Mucosa of descending colon (tissue), 3 donors: ENCODE measurements at regions not wholly inside any gene's neighbourhood (a gene's known extent, or its start where the extent isn't known, plus 50 kb on each side); places are given as distances from the start of the nearest gene placed in this dataset.

ENCODE experiments used
- ATAC-seq: fragments of 200-7000 bp; cut with Tn5 transposase; one replicate; pipeline ENCODE4 v1.9.1; 2020; ENCODE audit warnings: mild to moderate bottlenecking, moderate library complexity
- DNase-seq, 3 donors: peaks; one replicate each; pipeline ENCODE4 v3.0.0-alpha.2; 2020
- H3K36me3 ChIP-seq: fragments of 200-600 bp; one replicate; pipeline ENCODE4 v1.8.0; 2021; ENCODE audit warnings: low read depth, mild to moderate bottlenecking
- H3K4me1 ChIP-seq: fragments of 200-600 bp; one replicate; pipeline ENCODE4 v1.8.0; 2021; ENCODE audit warnings: low read depth, mild to moderate bottlenecking
- H3K4me3 ChIP-seq: fragments of 200-600 bp; one replicate; pipeline ENCODE4 v1.8.0; 2021; ENCODE audit warnings: mild to moderate bottlenecking
- H3K9me3 ChIP-seq: fragments of 200-600 bp; one replicate; pipeline ENCODE4 v1.8.0; 2021; ENCODE audit warnings: mild to moderate bottlenecking
- intact Hi-C, 2 donors: fragments of 100-400 bp; cut with DNase I in 1 of 2; cut with micrococcal nuclease in 1 of 2; formaldehyde crosslinking; loops; one replicate each; pipeline versions ENCODE4 v1.11.0 to v1.11.1; 2022; cut with DNase I, micrococcal nuclease
- TF ChIP-seq, protein P1 (sequence below): fragments of 200-600 bp; IDR thresholded peaks from one replicate; pipeline ENCODE4 v1.8.0; 2022; ENCODE audit warnings: antibody characterized with exemption, mild to moderate bottlenecking
- donor health status: DM: no; HTN: no; CAD: no; lungs with moderate emphysema.
- donor health status: DM: no; HTN: no; CAD: no.
- donor health status: DM: no; HTN: yes; CAD: no.

DNA sequence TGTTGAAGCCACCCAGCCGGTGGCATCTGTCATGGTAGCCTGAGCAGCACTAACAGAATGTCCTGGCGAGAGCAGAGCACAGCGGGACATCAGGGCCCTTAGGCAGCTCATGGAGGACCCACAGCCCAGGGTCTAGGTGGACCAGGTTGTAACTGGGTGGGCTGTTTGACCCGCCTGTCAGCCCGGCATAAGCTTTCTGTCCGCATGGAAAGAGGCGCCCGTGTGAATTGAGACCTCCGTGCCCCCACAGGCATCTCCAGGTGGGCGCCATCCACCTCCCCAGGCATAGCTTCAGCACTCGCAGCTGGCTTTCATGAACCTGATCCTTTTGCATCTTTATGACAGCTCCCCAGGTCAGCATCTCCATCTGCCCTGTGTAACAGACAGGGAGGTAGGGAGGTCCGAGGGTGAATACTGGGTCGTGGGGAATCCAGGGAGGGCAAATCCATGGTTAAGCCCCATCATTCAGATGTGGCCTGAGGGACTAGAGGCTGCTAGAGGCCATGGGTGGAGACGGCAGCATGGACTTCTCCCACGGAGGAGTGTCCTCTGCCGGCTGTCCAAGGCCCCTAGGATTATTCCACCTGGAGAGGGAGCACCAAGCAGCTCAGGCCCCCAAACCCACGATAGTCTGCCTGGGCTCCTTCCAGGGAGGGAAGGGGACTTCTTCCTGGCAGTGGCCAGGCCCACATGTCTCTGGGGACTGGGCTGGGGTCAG, 371.6 kb upstream of the MKI67 start:
- intact Hi-C loops, result no loop called here
- DNase-seq (no peak), ATAC-seq (no peak)
- H3K4me1 ChIP-seq, result no peaks in the 10 kb centered on the region
- no peak overlapping the region for H3K4me3 ChIP-seq
- no peaks in the 10 kb centered on the region for H3K36me3 ChIP-seq
- TF ChIP-seq, protein P1, sequence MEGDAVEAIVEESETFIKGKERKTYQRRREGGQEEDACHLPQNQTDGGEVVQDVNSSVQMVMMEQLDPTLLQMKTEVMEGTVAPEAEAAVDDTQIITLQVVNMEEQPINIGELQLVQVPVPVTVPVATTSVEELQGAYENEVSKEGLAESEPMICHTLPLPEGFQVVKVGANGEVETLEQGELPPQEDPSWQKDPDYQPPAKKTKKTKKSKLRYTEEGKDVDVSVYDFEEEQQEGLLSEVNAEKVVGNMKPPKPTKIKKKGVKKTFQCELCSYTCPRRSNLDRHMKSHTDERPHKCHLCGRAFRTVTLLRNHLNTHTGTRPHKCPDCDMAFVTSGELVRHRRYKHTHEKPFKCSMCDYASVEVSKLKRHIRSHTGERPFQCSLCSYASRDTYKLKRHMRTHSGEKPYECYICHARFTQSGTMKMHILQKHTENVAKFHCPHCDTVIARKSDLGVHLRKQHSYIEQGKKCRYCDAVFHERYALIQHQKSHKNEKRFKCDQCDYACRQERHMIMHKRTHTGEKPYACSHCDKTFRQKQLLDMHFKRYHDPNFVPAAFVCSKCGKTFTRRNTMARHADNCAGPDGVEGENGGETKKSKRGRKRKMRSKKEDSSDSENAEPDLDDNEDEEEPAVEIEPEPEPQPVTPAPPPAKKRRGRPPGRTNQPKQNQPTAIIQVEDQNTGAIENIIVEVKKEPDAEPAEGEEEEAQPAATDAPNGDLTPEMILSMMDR, result no peak
- H3K9me3 ChIP-seq, result no peaks in the 10 kb centered on the region

DNA sequence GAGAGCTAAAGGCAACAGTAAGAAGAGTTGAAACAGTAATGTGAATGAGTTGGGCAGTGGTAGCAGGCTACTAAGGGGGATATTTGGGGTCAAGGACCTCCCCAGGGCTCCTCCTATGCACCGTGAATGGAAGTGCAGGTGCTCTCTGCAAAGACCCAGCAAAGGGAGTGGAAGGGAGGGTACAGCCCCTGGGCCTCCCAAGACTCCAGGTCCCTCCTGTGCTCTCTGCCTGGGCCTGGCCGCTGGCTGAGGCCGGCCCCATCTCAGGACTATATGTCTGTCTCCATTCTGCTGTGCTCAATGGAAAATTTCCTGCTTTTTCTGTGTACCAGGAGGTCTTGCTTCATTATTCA, 372.1 kb upstream of the MKI67 start:
- intact Hi-C loops, result no loop called here
- Histone ChIP-seq H3K4me1 (no peaks in the 10 kb centered on the region), H3K4me3 (no peak overlapping the region), H3K9me3 (no peaks in the 10 kb centered on the region), H3K36me3 (no peaks in the 10 kb centered on the region)
- ATAC-seq (no peak), DNase-seq (no peak)
- TF ChIP-seq, protein P1, result no peak

DNA sequence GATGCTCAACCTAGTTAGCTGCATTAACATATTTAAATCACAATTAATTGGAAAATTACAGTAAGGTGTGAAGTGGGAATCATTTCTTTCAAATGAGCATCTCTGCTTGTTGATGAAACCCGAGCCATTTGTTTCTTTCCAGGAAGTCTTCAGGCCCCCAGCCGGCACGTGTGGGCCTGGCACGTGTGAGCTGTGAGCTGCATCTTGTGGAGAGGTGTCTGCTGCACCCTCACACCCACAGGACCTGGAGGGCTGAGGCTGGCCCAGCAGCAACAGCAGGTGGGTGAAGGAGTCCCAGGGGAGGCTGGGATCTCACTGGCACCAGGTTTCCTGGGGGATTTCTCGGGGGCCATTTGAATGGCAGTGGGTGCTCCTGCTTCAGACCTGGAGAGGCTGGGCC, 372.5 kb upstream of the MKI67 start:
- H3K9me3 ChIP-seq, result no peaks in the 10 kb centered on the region
- no peak overlapping the region for H3K4me3 ChIP-seq
- TF ChIP-seq, protein P1, result no peak
- DNase-seq (no peak), ATAC-seq (no peak)
- no peaks in the 10 kb centered on the region for H3K4me1 ChIP-seq
- intact Hi-C loops, result no loop called here
- H3K36me3 ChIP-seq, result no peaks in the 10 kb centered on the region

DNA sequence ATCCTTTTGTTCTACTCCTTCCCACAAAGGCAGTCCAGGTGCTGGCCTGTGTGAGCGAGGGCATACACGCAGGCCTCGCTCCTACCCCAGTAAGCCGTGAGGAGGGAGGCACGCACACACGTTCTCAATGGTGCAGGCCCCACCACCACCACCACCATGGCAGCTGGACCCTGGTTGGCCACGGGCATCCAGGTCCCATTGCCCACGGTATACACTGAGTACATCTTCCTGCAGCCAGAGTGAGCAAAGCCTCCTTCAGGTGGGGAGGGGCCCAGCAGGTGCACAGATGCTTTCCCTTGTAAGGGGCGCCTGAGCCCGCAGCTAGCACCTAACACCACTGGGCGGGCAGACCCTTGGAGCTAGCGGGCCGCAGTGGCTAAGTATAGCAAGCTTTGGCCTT, 373.3 kb upstream of the MKI67 start:
- Histone ChIP-seq H3K4me1 (no peaks in the 10 kb centered on the region), H3K4me3 (no peak overlapping the region), H3K36me3 (no peaks in the 10 kb centered on the region), H3K9me3 (no peaks in the 10 kb centered on the region)
- TF ChIP-seq, protein P1, result no peak
- ATAC-seq (no peak), DNase-seq (no peak)
- intact Hi-C loops, result no loop called here

DNA sequence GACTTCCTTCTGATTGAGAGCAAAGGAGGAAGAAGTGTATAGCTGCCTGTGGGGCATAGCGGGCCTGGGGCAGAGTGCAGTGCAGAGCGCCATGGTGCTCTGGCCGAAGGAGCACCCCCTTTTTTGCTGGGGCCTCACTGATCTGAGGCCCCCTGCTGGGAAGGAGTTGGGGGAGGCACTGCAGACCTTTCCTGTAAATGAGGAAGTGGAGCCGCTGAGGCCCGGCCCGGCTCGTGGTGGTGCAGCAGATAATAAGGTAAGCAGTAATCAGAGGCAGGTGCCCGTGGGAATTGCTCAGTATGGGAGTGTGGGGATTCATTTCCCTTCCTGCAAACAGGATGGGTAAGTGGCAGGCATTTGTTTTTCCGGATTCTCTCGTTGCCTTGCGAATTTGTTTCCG, 373.7 kb upstream of the MKI67 start:
- no peaks in the 10 kb centered on the region for H3K9me3 ChIP-seq
- no peak overlapping the region for H3K4me3 ChIP-seq
- no peaks in the 10 kb centered on the region for H3K4me1 ChIP-seq
- no peaks in the 10 kb centered on the region for H3K36me3 ChIP-seq
- DNase-seq (no peak), ATAC-seq (no peak)
- intact Hi-C loops, result no loop called here
- TF ChIP-seq, protein P1, result no peak

DNA sequence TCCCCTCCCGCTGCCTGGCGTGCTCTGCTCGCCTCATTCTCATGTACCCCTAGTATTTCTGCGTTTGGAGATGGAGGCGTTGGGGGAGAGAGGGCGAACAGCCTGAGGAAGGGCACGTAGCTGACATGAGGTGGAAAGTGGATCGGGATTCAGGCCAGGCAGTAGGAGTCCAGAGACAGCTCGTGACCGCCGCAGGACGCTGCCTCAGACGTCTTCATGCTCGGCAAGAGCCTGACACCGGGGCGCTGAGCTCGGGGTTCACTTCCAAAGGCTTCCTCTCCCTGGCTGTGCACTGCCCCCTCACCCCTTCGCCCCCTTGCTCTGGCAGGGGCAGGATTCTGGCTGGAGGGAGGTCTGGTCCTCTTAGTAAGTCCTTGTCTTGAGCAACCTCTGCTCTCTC, 374.4 kb upstream of the MKI67 start:
- H3K9me3 ChIP-seq, result no peaks in the 10 kb centered on the region
- TF ChIP-seq, protein P1, result no peak
- intact Hi-C loops, result no loop called here
- ATAC-seq (no peak), DNase-seq (no peak)
- no peaks in the 10 kb centered on the region for H3K4me1 ChIP-seq
- no peak overlapping the region for H3K4me3 ChIP-seq
- H3K36me3 ChIP-seq, result no peaks in the 10 kb centered on the region
